GM19324 (cell line): ENCODE measurements at regions not wholly inside any gene's neighbourhood (a gene's known extent, or its start where the extent isn't known, plus 50 kb on each side); places are given as distances from the start of the nearest gene placed in this dataset.

Experiments
- ATAC-seq: cut with Tn5 transposase; IDR thresholded peaks from one replicate; pipeline ENCODE4 v1.9.1; 2021; ENCODE audit warnings: mild to moderate bottlenecking, moderate library complexity; ENCODE audit not compliant: unreplicated experiment, low FRiP score

GRCh38 chr5:175201393-175201792 is 242.6 kb downstream of the DRD1 start:
- ATAC-seq, result no peak

- ATAC-seq, result no peak
These were observed 248.0 kb downstream of the DRD1 start for GRCh38 chr5:175195698-175196656.

GRCh38 chr5:175181331-175181730 is 262.7 kb downstream of the DRD1 start:
- ATAC-seq, result no peak

GRCh38 chr5:175170899-175171298 is 273.1 kb downstream of the DRD1 start:
- ATAC-seq, result no peak

- no peak for ATAC-seq
These were observed 275.0 kb downstream of the DRD1 start for GRCh38 chr5:175168882-175169507.

GRCh38 chr5:175166026-175166425 is 278.0 kb downstream of the DRD1 start:
- no peak for ATAC-seq

GRCh38 chr5:175163586-175164275 is 280.3 kb downstream of the DRD1 start:
- no peak for ATAC-seq

GRCh38 chr5:175162036-175162435 is 281.9 kb downstream of the DRD1 start:
- no peak for ATAC-seq

- no peak for ATAC-seq
These were observed 284.0 kb downstream of the DRD1 start for GRCh38 chr5:175159956-175160355.

GRCh38 chr5:175148636-175149172 is 295.3 kb downstream of the DRD1 start:
- no peak for ATAC-seq

- ATAC-seq, result no peak
These were observed 297.2 kb downstream of the DRD1 start for GRCh38 chr5:175146733-175147132.

- no peak for ATAC-seq
These were observed 302.6 kb downstream of the DRD1 start for GRCh38 chr5:175141421-175141820.

GRCh38 chr5:175133185-175133584 is 310.8 kb downstream of the DRD1 start:
- no peak for ATAC-seq

GRCh38 chr5:175131432-175131831 is 312.6 kb downstream of the DRD1 start:
- no peak for ATAC-seq

- no peak for ATAC-seq
These were observed 314.4 kb downstream of the DRD1 start for GRCh38 chr5:175129619-175130018.

- no peak for ATAC-seq
These were observed 314.9 kb downstream of the DRD1 start for GRCh38 chr5:175129121-175129520.

GRCh38 chr5:175124821-175125220 is 319.2 kb downstream of the DRD1 start:
- ATAC-seq, result no peak

- ATAC-seq, result no peak
These were observed 319.6 kb downstream of the DRD1 start for GRCh38 chr5:175124251-175124813.

GRCh38 chr5:175123542-175123941 is 320.4 kb downstream of the DRD1 start:
- ATAC-seq, result no peak

- no peak for ATAC-seq
These were observed 322.5 kb downstream of the DRD1 start for GRCh38 chr5:175121457-175121856.

- no peak for ATAC-seq
These were observed 323.6 kb downstream of the DRD1 start for GRCh38 chr5:175120412-175120811.
